ENCODE measurements at regions not wholly inside any gene's neighbourhood (a gene's known extent, or its start where the extent isn't known, plus 50 kb on each side); places are given as distances from the start of the nearest gene placed in this dataset.

DNA sequence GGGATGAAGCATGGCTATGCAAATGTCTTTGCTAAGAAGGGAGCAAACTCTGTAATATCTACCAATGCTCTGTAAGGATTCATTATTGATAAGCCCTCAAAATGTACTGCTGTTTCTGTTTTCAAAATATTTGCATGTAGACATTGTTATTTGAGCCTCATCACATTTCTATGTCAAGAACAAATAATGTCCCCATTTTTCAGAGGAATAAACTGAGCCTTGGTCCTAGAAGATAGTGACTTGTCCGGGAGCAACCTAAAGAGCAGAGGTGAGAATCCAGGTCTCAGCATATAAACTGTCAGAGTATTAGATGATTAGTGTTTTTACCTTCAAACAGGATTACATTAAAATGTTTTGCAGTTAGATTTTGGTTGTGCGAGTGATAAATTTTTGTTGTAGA, 125.5 kb upstream of the SRRM4 start:
- TF ChIP-seq, protein P1, sequence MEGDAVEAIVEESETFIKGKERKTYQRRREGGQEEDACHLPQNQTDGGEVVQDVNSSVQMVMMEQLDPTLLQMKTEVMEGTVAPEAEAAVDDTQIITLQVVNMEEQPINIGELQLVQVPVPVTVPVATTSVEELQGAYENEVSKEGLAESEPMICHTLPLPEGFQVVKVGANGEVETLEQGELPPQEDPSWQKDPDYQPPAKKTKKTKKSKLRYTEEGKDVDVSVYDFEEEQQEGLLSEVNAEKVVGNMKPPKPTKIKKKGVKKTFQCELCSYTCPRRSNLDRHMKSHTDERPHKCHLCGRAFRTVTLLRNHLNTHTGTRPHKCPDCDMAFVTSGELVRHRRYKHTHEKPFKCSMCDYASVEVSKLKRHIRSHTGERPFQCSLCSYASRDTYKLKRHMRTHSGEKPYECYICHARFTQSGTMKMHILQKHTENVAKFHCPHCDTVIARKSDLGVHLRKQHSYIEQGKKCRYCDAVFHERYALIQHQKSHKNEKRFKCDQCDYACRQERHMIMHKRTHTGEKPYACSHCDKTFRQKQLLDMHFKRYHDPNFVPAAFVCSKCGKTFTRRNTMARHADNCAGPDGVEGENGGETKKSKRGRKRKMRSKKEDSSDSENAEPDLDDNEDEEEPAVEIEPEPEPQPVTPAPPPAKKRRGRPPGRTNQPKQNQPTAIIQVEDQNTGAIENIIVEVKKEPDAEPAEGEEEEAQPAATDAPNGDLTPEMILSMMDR (IDR thresholded peaks at IDR 0.05 in 8 of 11, conservative IDR thresholded peaks at IDR 0.05 in 3 of 11): no peak
- TF ChIP-seq POLR2A (IDR thresholded peaks at IDR 0.05): no peak

All from spleen (tissue), 7 donors.